ENCODE measurements at regions not wholly inside any gene's neighbourhood (a gene's known extent, or its start where the extent isn't known, plus 50 kb on each side); places are given as distances from the start of the nearest gene placed in this dataset.

- no peaks in the 10 kb centered on the region for H3K27me3 ChIP-seq (ENCODE audit: control insufficient read depth, insufficient read depth, low read length)
- H3K4me3 ChIP-seq (ENCODE audit: low read depth, low read length) = no peak overlapping the region
- H3K36me3 ChIP-seq (ENCODE audit: control insufficient read depth, insufficient read depth, low read length) = no peaks in the 10 kb centered on the region
- DNase-seq (ENCODE audit: low read depth) = no peak
- TF ChIP-seq CTCF (IDR thresholded peaks at IDR 0.05; ENCODE audit: insufficient read depth, low read length, poor library complexity, severe bottlenecking) = no peak
These were observed 226.3 kb upstream of the ZNF608 start for GRCh38 chr5:124972703-124973102.

GRCh38 chr5:124973661-124974060 lies 227.2 kb upstream of the ZNF608 start:
- no peak for TF ChIP-seq CTCF (IDR thresholded peaks at IDR 0.05; ENCODE audit: insufficient read depth, low read length, poor library complexity, severe bottlenecking)
- Histone ChIP-seq H3K4me3 (ENCODE audit: low read depth, low read length) (no peak overlapping the region), H3K27me3 (ENCODE audit: control insufficient read depth, insufficient read depth, low read length) (no peaks in the 10 kb centered on the region), H3K36me3 (ENCODE audit: control insufficient read depth, insufficient read depth, low read length) (no peaks in the 10 kb centered on the region)
- no peak for DNase-seq (ENCODE audit: low read depth)

- H3K27me3 ChIP-seq (ENCODE audit: control insufficient read depth, insufficient read depth, low read length) = no peaks in the 10 kb centered on the region
- no peak for TF ChIP-seq CTCF (IDR thresholded peaks at IDR 0.05; ENCODE audit: insufficient read depth, low read length, poor library complexity, severe bottlenecking)
- no peak overlapping the region for H3K4me3 ChIP-seq (ENCODE audit: low read depth, low read length)
- DNase-seq (ENCODE audit: low read depth) = no peak
- no peaks in the 10 kb centered on the region for H3K36me3 ChIP-seq (ENCODE audit: control insufficient read depth, insufficient read depth, low read length)
These were observed 229.6 kb upstream of the ZNF608 start for GRCh38 chr5:124976086-124976485.

GRCh38 chr5:124979251-124979650 lies 232.8 kb upstream of the ZNF608 start:
- H3K36me3 ChIP-seq (ENCODE audit: control insufficient read depth, insufficient read depth, low read length) = no peaks in the 10 kb centered on the region
- no peak for DNase-seq (ENCODE audit: low read depth)
- no peaks in the 10 kb centered on the region for H3K27me3 ChIP-seq (ENCODE audit: control insufficient read depth, insufficient read depth, low read length)
- H3K4me3 ChIP-seq (ENCODE audit: low read depth, low read length) = no peak overlapping the region
- no peak for TF ChIP-seq CTCF (IDR thresholded peaks at IDR 0.05; ENCODE audit: insufficient read depth, low read length, poor library complexity, severe bottlenecking)

- no peak for DNase-seq (ENCODE audit: low read depth)
- no peak for TF ChIP-seq CTCF (IDR thresholded peaks at IDR 0.05; ENCODE audit: insufficient read depth, low read length, poor library complexity, severe bottlenecking)
- Histone ChIP-seq H3K27me3 (ENCODE audit: control insufficient read depth, insufficient read depth, low read length) (no peaks in the 10 kb centered on the region), H3K36me3 (ENCODE audit: control insufficient read depth, insufficient read depth, low read length) (no peaks in the 10 kb centered on the region), H3K4me3 (ENCODE audit: low read depth, low read length) (no peak overlapping the region)
These were observed 233.9 kb upstream of the ZNF608 start for GRCh38 chr5:124980163-124980941.

- no peak for TF ChIP-seq CTCF (IDR thresholded peaks at IDR 0.05; ENCODE audit: insufficient read depth, low read length, poor library complexity, severe bottlenecking)
These were observed 235.5 kb upstream of the ZNF608 start for GRCh38 chr5:124981901-124982300.

More at GRCh38 chr5:124981901-124982300, 235.5 kb upstream of the ZNF608 start:
- Histone ChIP-seq H3K36me3 (ENCODE audit: control insufficient read depth, insufficient read depth, low read length) (no peaks in the 10 kb centered on the region), H3K27me3 (ENCODE audit: control insufficient read depth, insufficient read depth, low read length) (no peaks in the 10 kb centered on the region), H3K4me3 (ENCODE audit: low read depth, low read length) (no peak overlapping the region)
- DNase-seq (ENCODE audit: low read depth) = no peak

Measured in kidney epithelial cell (primary cell).